ENCODE measurements at regions not wholly inside any gene's neighbourhood (a gene's known extent, or its start where the extent isn't known, plus 50 kb on each side); places are given as distances from the start of the nearest gene placed in this dataset.

- DNase-seq = no peak
Observed at GRCh38 chr5:92459654-92460053, 1076.5 kb upstream of the ARRDC3 start.

GRCh38 chr5:92455011-92455410, 1071.9 kb upstream of the ARRDC3 start:
- peak; percentile 57 to 64 for DNase-seq

- no peak for DNase-seq
Observed at GRCh38 chr5:92444888-92445287, 1061.8 kb upstream of the ARRDC3 start.

GRCh38 chr5:92435781-92436180, 1052.7 kb upstream of the ARRDC3 start:
- no peak for DNase-seq

GRCh38 chr5:92429646-92430045, 1046.5 kb upstream of the ARRDC3 start:
- DNase-seq = no peak

GRCh38 chr5:92428415-92428814, 1045.3 kb upstream of the ARRDC3 start:
- no peak for DNase-seq

GRCh38 chr5:92424785-92425426, 1041.8 kb upstream of the ARRDC3 start:
- DNase-seq = no peak

GRCh38 chr5:92421942-92422341, 1038.8 kb upstream of the ARRDC3 start:
- DNase-seq = peak; percentile 31 to 37

- DNase-seq = no peak
Observed at GRCh38 chr5:92421196-92421595, 1038.1 kb upstream of the ARRDC3 start.

GRCh38 chr5:92419261-92419660, 1036.1 kb upstream of the ARRDC3 start:
- no peak for DNase-seq

GRCh38 chr5:92418341-92418740, 1035.2 kb upstream of the ARRDC3 start:
- no peak for DNase-seq

- no peak for DNase-seq
Observed at GRCh38 chr5:92409134-92409533, 1026.0 kb upstream of the ARRDC3 start.

GRCh38 chr5:92402956-92403702, 1020.0 kb upstream of the ARRDC3 start:
- no peak for DNase-seq

GRCh38 chr5:92402045-92402444, 1018.9 kb upstream of the ARRDC3 start:
- DNase-seq = no peak

- no peak for DNase-seq
Observed at GRCh38 chr5:92401492-92401891, 1018.4 kb upstream of the ARRDC3 start.

- DNase-seq = no peak
Observed at GRCh38 chr5:92394936-92395335, 1011.8 kb upstream of the ARRDC3 start.

- no peak for DNase-seq
Observed at GRCh38 chr5:92390657-92391056, 1007.5 kb upstream of the ARRDC3 start.

- DNase-seq = no peak
Observed at GRCh38 chr5:92380069-92380770, 997.1 kb upstream of the ARRDC3 start.

GRCh38 chr5:92378966-92379611, 996.0 kb upstream of the ARRDC3 start:
- DNase-seq = no peak

- DNase-seq = no peak
Observed at GRCh38 chr5:92374859-92375258, 991.7 kb upstream of the ARRDC3 start.

- DNase-seq = no peak
Observed at GRCh38 chr5:92372766-92373165, 989.6 kb upstream of the ARRDC3 start.

GRCh38 chr5:92371889-92372235, 988.7 kb upstream of the ARRDC3 start:
- no peak for DNase-seq

- DNase-seq = no peak
Observed at GRCh38 chr5:92371171-92371888, 988.2 kb upstream of the ARRDC3 start.
